Mucosa of stomach (tissue), 1 donor: ENCODE measurements at regions not wholly inside any gene's neighbourhood (a gene's known extent, or its start where the extent isn't known, plus 50 kb on each side); places are given as distances from the start of the nearest gene placed in this dataset.

Source experiments
- H3K27me3 ChIP-seq: one replicate; pipeline ENCODE4 v1.7.0; 2013; ENCODE audit warnings: mild to moderate bottlenecking, low read length; ENCODE audit not compliant: control insufficient read depth, insufficient read depth
- H3K36me3 ChIP-seq: one replicate; pipeline ENCODE4 v1.7.0; 2013; ENCODE audit warnings: low read length; ENCODE audit not compliant: control insufficient read depth, insufficient read depth
- H3K4me1 ChIP-seq: one replicate; pipeline ENCODE4 v1.7.0; 2013; ENCODE audit warnings: mild to moderate bottlenecking, low read length; ENCODE audit not compliant: control insufficient read depth, insufficient read depth
- H3K4me3 ChIP-seq: one replicate; pipeline ENCODE4 v1.7.0; 2013; ENCODE audit warnings: low read length
- H3K9ac ChIP-seq: one replicate; pipeline ENCODE4 v1.7.0; 2013; ENCODE audit warnings: mild to moderate bottlenecking, low read length, moderate library complexity
- H3K9me3 ChIP-seq: one replicate; pipeline ENCODE4 v1.7.0; 2013; ENCODE audit warnings: mild to moderate bottlenecking, low read length, moderate library complexity; ENCODE audit not compliant: control insufficient read depth
- donor health status: Pancreatic carcinoma.

GRCh38 chr1:101308935-101309333 lies 72.1 kb downstream of the S1PR1 start:
- Histone ChIP-seq H3K27me3 (peaks cover 8% of the 10 kb centered on the region), H3K9me3 (no peaks in the 10 kb centered on the region), H3K36me3 (no peaks in the 10 kb centered on the region), H3K4me3 (no peak overlapping the region), H3K9ac (no peak overlapping the region), H3K4me1 (peaks cover 12% of the 10 kb centered on the region)

- Histone ChIP-seq H3K9me3 (no peaks in the 10 kb centered on the region), H3K27me3 (peaks cover 8% of the 10 kb centered on the region), H3K4me1 (peaks cover 12% of the 10 kb centered on the region), H3K9ac (no peak overlapping the region), H3K36me3 (no peaks in the 10 kb centered on the region), H3K4me3 (peak overlapping the region; percentile 6)
Measured at GRCh38 chr1:101309334-101310311, 72.8 kb downstream of the S1PR1 start.

- Histone ChIP-seq H3K9me3 (no peaks in the 10 kb centered on the region), H3K9ac (no peak overlapping the region), H3K36me3 (no peaks in the 10 kb centered on the region), H3K4me3 (no peak overlapping the region), H3K4me1 (peaks cover 12% of the 10 kb centered on the region), H3K27me3 (peaks cover 8% of the 10 kb centered on the region)
Measured at GRCh38 chr1:101310506-101310905, 73.7 kb downstream of the S1PR1 start.

GRCh38 chr1:101311146-101311920 lies 74.5 kb downstream of the S1PR1 start:
- Histone ChIP-seq H3K4me1 (peaks cover 12% of the 10 kb centered on the region), H3K27me3 (peaks cover 11% of the 10 kb centered on the region), H3K9me3 (no peaks in the 10 kb centered on the region), H3K9ac (no peak overlapping the region), H3K36me3 (no peaks in the 10 kb centered on the region), H3K4me3 (no peak overlapping the region)

DNA sequence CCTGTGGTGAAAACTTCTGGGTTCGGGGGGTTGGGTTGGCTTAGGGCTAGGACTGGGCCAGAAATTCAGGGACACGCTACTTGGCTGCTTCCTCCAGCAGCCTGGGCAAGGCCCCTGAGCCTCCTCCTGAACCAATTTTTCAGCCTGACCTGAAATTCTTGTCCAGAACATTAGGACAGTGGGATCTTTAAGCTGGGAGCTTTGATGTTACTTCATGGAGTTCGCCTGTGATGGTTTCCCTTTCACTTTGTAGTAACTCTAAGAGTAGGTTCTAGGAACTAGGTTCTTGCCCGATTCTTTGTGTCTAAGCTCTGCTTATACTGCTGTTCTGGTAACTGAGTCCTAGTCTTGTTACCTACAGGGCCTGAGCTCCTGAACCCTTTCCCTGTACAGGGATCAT lies 75.3 kb downstream of the S1PR1 start:
- H3K27me3 ChIP-seq = peaks cover 11% of the 10 kb centered on the region
- H3K36me3 ChIP-seq = no peaks in the 10 kb centered on the region
- no peak overlapping the region for H3K4me3 ChIP-seq
- H3K4me1 ChIP-seq = peaks cover 12% of the 10 kb centered on the region
- H3K9me3 ChIP-seq = no peaks in the 10 kb centered on the region
- no peak overlapping the region for H3K9ac ChIP-seq

- Histone ChIP-seq H3K36me3 (no peaks in the 10 kb centered on the region), H3K27me3 (peaks cover 17% of the 10 kb centered on the region)
Measured at GRCh38 chr1:101313356-101313755, 76.5 kb downstream of the S1PR1 start.

DNA sequence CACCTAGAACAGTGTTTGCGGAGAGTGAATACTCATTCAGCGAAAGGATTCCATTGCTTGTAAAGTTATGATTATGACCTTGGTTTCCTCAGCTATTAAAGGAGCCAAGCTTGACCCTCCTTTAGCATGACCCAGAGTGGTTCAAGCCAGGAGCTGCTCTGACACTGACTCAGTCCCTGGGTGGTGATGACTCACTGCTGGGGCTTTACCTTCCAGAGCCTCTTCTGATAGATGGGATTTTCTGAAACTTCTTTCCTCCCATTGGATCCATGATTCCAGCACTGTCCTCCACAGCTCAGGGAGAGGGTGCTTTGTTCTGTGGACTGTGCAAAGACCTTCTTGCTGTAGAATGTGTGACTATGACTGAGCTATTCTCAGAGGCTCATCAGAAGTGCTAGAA lies 77.4 kb downstream of the S1PR1 start:
- peaks cover 8% of the 10 kb centered on the region for H3K4me1 ChIP-seq
- peaks cover 17% of the 10 kb centered on the region for H3K27me3 ChIP-seq
- no peak overlapping the region for H3K4me3 ChIP-seq
- no peaks in the 10 kb centered on the region for H3K36me3 ChIP-seq
- no peak overlapping the region for H3K9ac ChIP-seq
- no peaks in the 10 kb centered on the region for H3K9me3 ChIP-seq

More at GRCh38 chr1:101313356-101313755, 76.5 kb downstream of the S1PR1 start:
- Histone ChIP-seq H3K4me1 (peaks cover 12% of the 10 kb centered on the region), H3K9me3 (no peaks in the 10 kb centered on the region), H3K9ac (no peak overlapping the region), H3K4me3 (no peak overlapping the region)

DNA sequence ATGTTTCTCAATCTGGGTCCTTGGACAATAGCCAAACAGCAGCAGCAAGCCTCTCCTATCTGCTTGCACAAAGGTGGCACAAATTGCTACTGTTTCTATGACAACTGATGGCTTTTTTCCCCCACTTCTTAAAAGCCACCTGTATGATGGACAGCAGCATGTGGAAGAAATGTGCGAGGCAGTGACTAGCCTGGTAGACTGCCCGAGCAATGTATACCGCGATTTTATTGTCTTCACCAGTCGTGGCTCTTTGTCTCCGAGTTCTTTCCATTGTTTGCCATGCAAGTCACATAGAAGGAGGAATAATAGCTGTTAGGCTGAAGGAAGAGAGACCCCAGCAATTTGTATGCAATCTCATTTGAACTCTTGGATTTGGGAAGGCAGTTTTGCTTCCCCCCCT lies 79.4 kb downstream of the S1PR1 start:
- Histone ChIP-seq H3K36me3 (no peaks in the 10 kb centered on the region), H3K4me1 (no peaks in the 10 kb centered on the region), H3K27me3 (peaks cover 9% of the 10 kb centered on the region), H3K9me3 (no peaks in the 10 kb centered on the region), H3K9ac (no peak overlapping the region), H3K4me3 (no peak overlapping the region)

GRCh38 chr1:101316799-101317198 lies 80.0 kb downstream of the S1PR1 start:
- Histone ChIP-seq H3K4me1 (no peaks in the 10 kb centered on the region), H3K36me3 (no peaks in the 10 kb centered on the region), H3K4me3 (no peak overlapping the region), H3K9ac (no peak overlapping the region), H3K27me3 (peaks cover 9% of the 10 kb centered on the region), H3K9me3 (no peaks in the 10 kb centered on the region)

DNA sequence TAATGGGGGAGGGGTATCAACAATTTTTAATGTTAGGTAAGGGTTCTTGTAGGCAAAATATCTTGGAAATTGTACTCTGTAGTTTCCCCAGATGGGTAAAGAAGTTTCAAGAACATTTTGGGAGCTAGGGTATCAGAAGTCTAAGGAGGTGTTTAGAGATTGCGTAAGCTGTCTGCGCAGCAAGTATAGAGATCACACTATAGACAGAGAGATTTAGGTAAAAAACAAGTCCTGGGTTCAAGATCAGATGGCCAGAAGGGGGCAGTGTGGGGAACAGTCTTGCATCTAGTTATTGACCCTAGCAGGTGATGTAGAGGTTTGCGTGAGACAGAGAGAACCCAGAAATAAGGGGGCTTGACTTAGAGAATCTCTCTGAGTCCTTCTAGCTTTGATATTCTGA lies 80.8 kb downstream of the S1PR1 start:
- H3K9me3 ChIP-seq = no peaks in the 10 kb centered on the region
- H3K4me1 ChIP-seq = no peaks in the 10 kb centered on the region
- H3K9ac ChIP-seq = no peak overlapping the region
- peaks cover 9% of the 10 kb centered on the region for H3K27me3 ChIP-seq
- no peaks in the 10 kb centered on the region for H3K36me3 ChIP-seq
- no peak overlapping the region for H3K4me3 ChIP-seq

DNA sequence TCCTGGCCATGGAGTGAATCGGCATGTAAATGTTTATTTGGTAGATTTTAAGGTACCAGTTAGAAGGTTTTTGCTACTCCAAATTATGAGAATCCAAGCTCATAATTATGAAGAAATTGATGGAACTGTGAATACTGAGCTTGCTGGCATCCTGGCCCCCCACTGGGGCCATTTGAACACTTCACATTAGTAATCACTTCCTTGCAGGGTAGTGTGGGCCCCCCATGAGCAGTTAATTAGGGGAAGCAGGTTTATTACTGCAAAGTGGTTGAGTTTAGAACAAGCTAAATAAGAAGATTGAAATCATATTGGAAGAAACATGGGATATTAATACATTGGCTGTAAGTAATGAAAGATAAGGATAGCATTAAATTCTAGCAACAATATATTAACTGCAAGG lies 86.7 kb downstream of the S1PR1 start:
- H3K27me3 ChIP-seq = no peaks in the 10 kb centered on the region
- no peaks in the 10 kb centered on the region for H3K36me3 ChIP-seq

DNA sequence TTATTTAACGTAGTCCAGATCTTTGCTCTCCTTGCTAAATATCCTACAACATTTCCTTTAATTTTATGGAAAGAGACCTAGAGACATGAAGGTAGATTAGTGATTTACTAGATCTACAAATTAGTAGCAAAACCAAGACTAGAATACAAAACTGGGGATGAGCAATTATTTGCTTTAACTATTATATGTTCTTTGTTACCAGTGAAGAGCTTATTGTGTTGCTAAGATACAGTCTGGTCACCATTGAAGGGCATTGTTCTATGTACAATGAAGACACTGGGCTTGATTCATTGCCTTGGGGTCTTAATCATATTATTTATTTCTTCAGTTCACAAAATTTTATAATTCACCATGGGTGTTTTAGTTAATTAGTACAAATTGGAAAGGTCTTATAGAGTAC lies 88.3 kb downstream of the S1PR1 start:
- no peaks in the 10 kb centered on the region for H3K9me3 ChIP-seq

More for the DNA sequence above, 86.7 kb downstream of the S1PR1 start:
- Histone ChIP-seq H3K9ac (no peak overlapping the region), H3K4me3 (no peak overlapping the region), H3K9me3 (no peaks in the 10 kb centered on the region), H3K4me1 (no peaks in the 10 kb centered on the region)

More for the DNA sequence above, 88.3 kb downstream of the S1PR1 start:
- Histone ChIP-seq H3K27me3 (no peaks in the 10 kb centered on the region), H3K4me1 (no peaks in the 10 kb centered on the region), H3K4me3 (no peak overlapping the region), H3K36me3 (no peaks in the 10 kb centered on the region), H3K9ac (no peak overlapping the region)
